Sigmoid colon (tissue), 4 donors: ENCODE measurements at regions not wholly inside any gene's neighbourhood (a gene's known extent, or its start where the extent isn't known, plus 50 kb on each side); places are given as distances from the start of the nearest gene placed in this dataset.

Source experiments
- CTCF ChIP-seq, 4 experiments: fragments of 450-650 bp in 3 of 4; fragments of 200-600 bp in 1 of 4; IDR thresholded peaks; one replicate each; pipeline ENCODE4 v1.5.1; 2016 to 2019; ENCODE audit warnings: antibody characterized with exemption in 4 of 4, mild to moderate bottlenecking in 3 of 4, moderate library complexity in 2 of 4
- POLR2AphosphoS5 ChIP-seq, 4 donors: sonication (generic); formaldehyde crosslinking; IDR thresholded peaks; one replicate each; pipeline ENCODE4 v1.6.1; 2017; ENCODE audit warnings: antibody characterized with exemption in 4 of 4

- no peak for TF ChIP-seq CTCF (IDR thresholded peaks at IDR 0.05)
- TF ChIP-seq POLR2AphosphoS5 (IDR thresholded peaks at IDR 0.05) = no peak
These were observed 2106.3 kb upstream of the WWC1 start for GRCh38 chr5:166185185-166185584.
